ENCODE measurements at regions not wholly inside any gene's neighbourhood (a gene's known extent, or its start where the extent isn't known, plus 50 kb on each side); places are given as distances from the start of the nearest gene placed in this dataset.

- no peak overlapping the region for H3K4me3 ChIP-seq
Observed at GRCh38 chr17:52841971-52842370, 683.5 kb upstream of the CA10 start.

GRCh38 chr17:52837492-52837891 is 679.0 kb upstream of the CA10 start:
- Histone ChIP-seq H3K27me3 (no peaks in the 10 kb centered on the region), H3K36me3 (no peaks in the 10 kb centered on the region), H3K9me3 (no peaks in the 10 kb centered on the region), H3K4me3 (no peak overlapping the region), H3K27ac (no peak overlapping the region), H3K4me1 (no peaks in the 10 kb centered on the region)
- DNase-seq (no peak), ATAC-seq (no peak)
- in situ Hi-C loops (cut with MboI; ENCODE audit: low sequenced_read_pairs in 4 of 4) (no loop called here), intact Hi-C loops (cut with DNase I; ENCODE audit: low total_unique reads) (no loop called here)
- TF ChIP-seq, protein P1, sequence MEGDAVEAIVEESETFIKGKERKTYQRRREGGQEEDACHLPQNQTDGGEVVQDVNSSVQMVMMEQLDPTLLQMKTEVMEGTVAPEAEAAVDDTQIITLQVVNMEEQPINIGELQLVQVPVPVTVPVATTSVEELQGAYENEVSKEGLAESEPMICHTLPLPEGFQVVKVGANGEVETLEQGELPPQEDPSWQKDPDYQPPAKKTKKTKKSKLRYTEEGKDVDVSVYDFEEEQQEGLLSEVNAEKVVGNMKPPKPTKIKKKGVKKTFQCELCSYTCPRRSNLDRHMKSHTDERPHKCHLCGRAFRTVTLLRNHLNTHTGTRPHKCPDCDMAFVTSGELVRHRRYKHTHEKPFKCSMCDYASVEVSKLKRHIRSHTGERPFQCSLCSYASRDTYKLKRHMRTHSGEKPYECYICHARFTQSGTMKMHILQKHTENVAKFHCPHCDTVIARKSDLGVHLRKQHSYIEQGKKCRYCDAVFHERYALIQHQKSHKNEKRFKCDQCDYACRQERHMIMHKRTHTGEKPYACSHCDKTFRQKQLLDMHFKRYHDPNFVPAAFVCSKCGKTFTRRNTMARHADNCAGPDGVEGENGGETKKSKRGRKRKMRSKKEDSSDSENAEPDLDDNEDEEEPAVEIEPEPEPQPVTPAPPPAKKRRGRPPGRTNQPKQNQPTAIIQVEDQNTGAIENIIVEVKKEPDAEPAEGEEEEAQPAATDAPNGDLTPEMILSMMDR (IDR thresholded peaks at IDR 0.05 in 4 of 5, conservative IDR thresholded peaks at IDR 0.05 in 1 of 5) = no peak
- no peak for TF ChIP-seq POLR2A (IDR thresholded peaks at IDR 0.05)

More at GRCh38 chr17:52841971-52842370, 683.5 kb upstream of the CA10 start:
- H3K4me1 ChIP-seq = peaks cover 0 to 1% of the 10 kb centered on the region in 2 donors
- intact Hi-C loops (cut with DNase I; ENCODE audit: low total_unique reads) = no loop called here
- H3K27me3 ChIP-seq = no peaks in the 10 kb centered on the region
- no peak for DNase-seq
- TF ChIP-seq, protein P1 (IDR thresholded peaks at IDR 0.05 in 4 of 5, conservative IDR thresholded peaks at IDR 0.05 in 1 of 5) = no peak
- no peak for TF ChIP-seq POLR2A (IDR thresholded peaks at IDR 0.05)
- in situ Hi-C loops (cut with MboI; ENCODE audit: low sequenced_read_pairs in 4 of 4) = no loop called here
- ATAC-seq = no peak
- no peaks in the 10 kb centered on the region for H3K36me3 ChIP-seq
- no peak overlapping the region for H3K27ac ChIP-seq
- H3K9me3 ChIP-seq = no peaks in the 10 kb centered on the region

DNA sequence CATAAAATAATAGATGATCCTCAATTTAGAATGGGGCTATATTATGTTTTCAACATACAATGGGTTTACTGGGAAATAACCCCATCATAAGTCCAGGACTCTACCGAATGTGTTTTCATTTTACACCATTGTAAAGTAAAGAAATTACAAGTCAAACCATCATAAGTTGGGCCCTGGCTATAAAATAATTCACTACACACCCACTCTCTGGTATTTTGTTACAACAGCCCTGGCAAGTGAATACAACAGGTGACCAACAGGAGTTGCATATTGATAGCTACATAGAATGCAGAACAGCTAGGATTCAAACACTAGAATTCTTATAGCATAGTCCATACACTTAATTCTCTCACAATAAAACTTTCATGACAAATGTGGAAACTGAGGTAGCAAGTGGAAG is 673.0 kb upstream of the CA10 start:
- H3K27ac ChIP-seq = no peak overlapping the region
- TF ChIP-seq, protein P1 (IDR thresholded peaks at IDR 0.05 in 4 of 5, conservative IDR thresholded peaks at IDR 0.05 in 1 of 5) = no peak
- no peak for TF ChIP-seq POLR2A (IDR thresholded peaks at IDR 0.05)
- H3K27me3 ChIP-seq = no peaks in the 10 kb centered on the region
- intact Hi-C loops (cut with DNase I; ENCODE audit: low total_unique reads) = no loop called here
- H3K36me3 ChIP-seq = no peaks in the 10 kb centered on the region
- ATAC-seq (no peak), DNase-seq (no peak)
- H3K4me3 ChIP-seq = no peak overlapping the region
- in situ Hi-C loops (cut with MboI; ENCODE audit: low sequenced_read_pairs in 4 of 4) = no loop called here
- peaks cover 8 to 10% of the 10 kb centered on the region in 2 donors for H3K4me1 ChIP-seq
- H3K9me3 ChIP-seq = no peaks in the 10 kb centered on the region

- TF ChIP-seq, protein P1 (IDR thresholded peaks at IDR 0.05 in 4 of 5, conservative IDR thresholded peaks at IDR 0.05 in 1 of 5) = no peak
- TF ChIP-seq POLR2A (IDR thresholded peaks at IDR 0.05) = no peak
- H3K4me1 ChIP-seq = peaks cover 14 to 16% of the 10 kb centered on the region in 2 donors
- intact Hi-C loops (cut with DNase I; ENCODE audit: low total_unique reads) (no loop called here), in situ Hi-C loops (cut with MboI; ENCODE audit: low sequenced_read_pairs in 4 of 4) (no loop called here)
- no peaks in the 10 kb centered on the region for H3K27me3 ChIP-seq
- no peak for ATAC-seq
- no peaks in the 10 kb centered on the region for H3K36me3 ChIP-seq
- H3K9me3 ChIP-seq = no peaks in the 10 kb centered on the region
- no peak overlapping the region for H3K27ac ChIP-seq
- no peak for DNase-seq
- no peak overlapping the region for H3K4me3 ChIP-seq
Observed at GRCh38 chr17:52828621-52829020, 670.1 kb upstream of the CA10 start.

GRCh38 chr17:52827526-52827925 is 669.0 kb upstream of the CA10 start:
- peak in 1 of 2 donors; percentile 51 for DNase-seq
- no peaks in the 10 kb centered on the region for H3K9me3 ChIP-seq
- H3K36me3 ChIP-seq = no peaks in the 10 kb centered on the region
- H3K4me3 ChIP-seq = no peak overlapping the region
- H3K27me3 ChIP-seq = no peaks in the 10 kb centered on the region
- TF ChIP-seq, protein P1 (IDR thresholded peaks at IDR 0.05 in 4 of 5, conservative IDR thresholded peaks at IDR 0.05 in 1 of 5) = no peak
- no peak for TF ChIP-seq POLR2A (IDR thresholded peaks at IDR 0.05)
- peaks cover 16 to 22% of the 10 kb centered on the region in 2 donors for H3K4me1 ChIP-seq
- intact Hi-C loops (cut with DNase I; ENCODE audit: low total_unique reads) (no loop called here), in situ Hi-C loops (cut with MboI; ENCODE audit: low sequenced_read_pairs in 4 of 4) (no loop called here)
- peak; percentile 81 to 99 for ATAC-seq
- H3K27ac ChIP-seq = no peak overlapping the region
